Transverse colon (tissue), 3 donors: ENCODE measurements at regions not wholly inside any gene's neighbourhood (a gene's known extent, or its start where the extent isn't known, plus 50 kb on each side); places are given as distances from the start of the nearest gene placed in this dataset.

Experiments
- CTCF ChIP-seq, 5 experiments: fragments of 200-600 bp in 3 of 5; fragments of 450-650 bp in 2 of 5; sonication (generic) in 3 of 5; IDR thresholded peaks; 1 replicate in 2 of 5; 2 replicates in 3 of 5; pipeline ENCODE4 v1.5.1; 2016 to 2017; ENCODE audit warnings: antibody characterized with exemption in 5 of 5, inconsistent platforms in 3 of 5, mild to moderate bottlenecking in 2 of 5, moderate library complexity in 1 of 5
- POLR2A ChIP-seq: fragments of 450-650 bp; IDR thresholded peaks from one replicate; pipeline ENCODE4 v1.6.1; 2016; ENCODE audit warnings: antibody characterized with exemption, mild to moderate bottlenecking, moderate library complexity

- TF ChIP-seq CTCF (IDR thresholded peaks at IDR 0.05): no peak
- no peak for TF ChIP-seq POLR2A
These were observed 85.5 kb upstream of the ITPRID2 start for GRCh38 chr2:181806039-181806392.
